Effector memory CD8-positive, alpha-beta T cell (primary cell): ENCODE measurements at regions not wholly inside any gene's neighbourhood (a gene's known extent, or its start where the extent isn't known, plus 50 kb on each side); places are given as distances from the start of the nearest gene placed in this dataset.
"Not testable (repeated sequence)": the region's sequence is repeated elsewhere in the genome, so short reads cannot be mapped to it uniquely, and the experiment has no call there.

ENCODE experiments used
- ATAC-seq: fragments of 150-1000 bp; cut with Tn5 transposase; replicated peaks from 2 replicates; pipeline ENCODE4 v1.10.0; 2021; ENCODE audit warnings: mild to moderate bottlenecking, moderate library complexity
- DNase-seq, 3 experiments: peaks; one replicate each; pipeline ENCODE4 v3.0.0; 2021
- H3K27ac Mint-ChIP-seq, 2 donors: one replicate each; pipeline ENCODE4 v1.8.0; 2022; ENCODE audit warnings: mild to moderate bottlenecking in 2 of 2, mixed read lengths in 2 of 2, moderate library complexity in 2 of 2
- H3K27me3 Mint-ChIP-seq, 2 donors: one replicate each; pipeline ENCODE4 v1.8.0; 2022; ENCODE audit warnings: mixed read lengths in 2 of 2
- H3K36me3 Mint-ChIP-seq: one replicate; pipeline ENCODE4 v1.8.0; 2022; ENCODE audit warnings: mild to moderate bottlenecking, moderate library complexity, mixed read lengths; ENCODE audit not compliant: insufficient read depth
- H3K4me1 Mint-ChIP-seq, 2 donors: one replicate each; pipeline ENCODE4 v1.8.0; 2022; ENCODE audit warnings: low read depth in 2 of 2, mixed read lengths in 2 of 2
- H3K4me3 Mint-ChIP-seq, 2 donors: one replicate each; pipeline ENCODE4 v1.8.0; 2022; ENCODE audit warnings: mild to moderate bottlenecking in 2 of 2, mixed read lengths in 2 of 2, moderate library complexity in 2 of 2
- H3K9me3 Mint-ChIP-seq, 2 donors: one replicate each; pipeline ENCODE4 v1.8.0; 2022; ENCODE audit warnings: mixed read lengths in 2 of 2

- not testable (repeated sequence) for H3K4me1 Mint-ChIP-seq, ATAC-seq
- H3K9me3 Mint-ChIP-seq: peaks cover 15 to 23% of the 10 kb centered on the region in 2 donors
These were observed 107.6 kb upstream of the FOXD4L5 start for GRCh38 chr9:65392611-65393010.

DNA sequence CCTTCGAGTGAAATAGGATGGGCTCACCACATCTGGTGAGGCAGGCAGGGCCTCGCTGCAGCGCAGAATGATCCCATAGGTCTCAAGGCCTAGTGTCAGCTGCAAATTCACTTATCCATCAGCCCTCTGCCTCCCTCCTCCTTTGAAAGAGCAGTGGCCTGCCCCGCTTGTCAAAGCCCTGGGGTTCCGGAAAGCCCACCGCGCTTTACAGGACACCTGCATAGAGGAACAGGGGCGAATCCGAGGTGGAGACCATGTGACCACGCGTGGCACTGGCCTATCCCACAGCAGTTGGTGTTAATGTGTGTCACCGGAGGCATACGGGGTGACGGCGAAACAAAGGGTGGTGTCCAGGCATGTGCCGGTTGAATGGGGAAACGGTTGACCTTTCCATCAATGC is 104.7 kb upstream of the FOXD4L5 start:
- not testable (repeated sequence) for ATAC-seq, H3K27ac Mint-ChIP-seq, H3K4me3 Mint-ChIP-seq, H3K4me1 Mint-ChIP-seq, H3K27me3 Mint-ChIP-seq, H3K36me3 Mint-ChIP-seq
- DNase-seq: peak in 2 of 3 experiments; percentile 18 to 19
- peaks cover 14 to 29% of the 10 kb centered on the region in 2 donors for H3K9me3 Mint-ChIP-seq

More at GRCh38 chr9:65392611-65393010, 107.6 kb upstream of the FOXD4L5 start:
- H3K27me3 Mint-ChIP-seq, DNase-seq, H3K36me3 Mint-ChIP-seq, H3K27ac Mint-ChIP-seq, H3K4me3 Mint-ChIP-seq: not testable (repeated sequence)

DNA sequence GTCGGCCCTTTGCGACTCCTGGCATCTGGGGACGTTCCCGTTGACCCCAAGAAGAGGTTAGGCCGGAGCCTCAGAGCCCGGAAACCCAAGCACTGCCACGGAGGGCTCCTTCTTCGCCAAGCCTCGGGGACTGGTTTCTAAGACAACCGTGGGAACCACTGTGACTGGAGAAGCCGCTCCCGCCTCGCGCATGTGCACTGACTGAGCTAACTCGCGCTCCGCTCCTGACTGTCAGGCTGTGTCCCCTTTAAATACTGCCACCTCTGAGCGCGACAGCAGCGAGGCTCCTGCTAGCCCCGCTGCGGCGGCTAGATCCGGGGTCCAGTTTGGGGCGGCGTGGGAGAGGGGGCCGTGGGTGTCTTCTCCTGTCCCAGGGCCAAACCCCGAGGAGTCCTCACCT is 104.2 kb upstream of the FOXD4L5 start:
- not testable (repeated sequence) for H3K4me1 Mint-ChIP-seq, H3K4me3 Mint-ChIP-seq, ATAC-seq, DNase-seq, H3K27me3 Mint-ChIP-seq, H3K27ac Mint-ChIP-seq, H3K36me3 Mint-ChIP-seq
- H3K9me3 Mint-ChIP-seq: peaks cover 11 to 30% of the 10 kb centered on the region in 2 donors

DNA sequence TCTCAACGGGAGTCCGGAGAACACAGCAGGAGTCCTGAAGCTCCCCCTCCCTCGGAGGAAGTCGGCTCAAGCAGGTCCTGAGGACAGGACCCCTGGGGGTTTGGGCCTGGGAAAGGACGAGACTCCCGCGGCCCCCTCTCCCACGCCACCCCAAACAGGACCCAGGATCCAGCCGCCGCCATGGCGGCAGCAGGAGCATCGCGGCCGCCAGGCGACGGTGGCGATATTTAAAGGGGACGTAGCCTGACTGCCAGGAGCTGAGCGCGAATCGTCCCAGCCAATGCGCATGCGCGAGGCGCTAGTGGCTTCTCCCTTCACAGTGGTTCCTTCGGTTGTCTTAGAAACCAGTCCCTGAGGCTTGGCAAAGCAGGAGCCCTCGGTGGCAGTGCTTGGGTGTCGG is 101.7 kb upstream of the FOXD4L5 start:
- not testable (repeated sequence) for H3K4me1 Mint-ChIP-seq, H3K27ac Mint-ChIP-seq, H3K36me3 Mint-ChIP-seq, H3K27me3 Mint-ChIP-seq
- Mint-ChIP-seq H3K4me3 (peak overlapping the region; percentile 46 to 47), H3K9me3 (peaks cover 14 to 38% of the 10 kb centered on the region in 2 donors)
- ATAC-seq: peak; percentile 58
- DNase-seq: peak; percentile 17 to 56 (median 36)

DNA sequence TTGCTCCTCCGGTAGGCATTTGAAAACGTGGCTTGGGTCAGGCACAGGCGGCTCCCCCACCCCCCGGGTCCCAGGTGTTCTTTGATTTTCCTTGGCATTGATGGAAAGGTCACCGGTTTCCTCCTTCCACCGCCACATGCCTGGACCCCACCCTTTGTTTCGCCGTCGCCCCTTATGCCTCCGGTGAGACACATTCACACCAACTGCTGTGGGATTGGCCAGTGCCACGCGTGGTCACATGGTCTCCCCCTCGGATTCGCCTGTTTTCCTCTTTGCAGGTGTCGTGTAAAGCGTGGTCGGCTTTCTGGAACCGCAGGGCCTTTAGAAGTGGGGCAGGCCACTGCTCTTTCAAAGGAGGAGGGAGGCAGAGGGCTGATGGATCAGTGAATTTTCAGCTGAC is 101.2 kb upstream of the FOXD4L5 start:
- not testable (repeated sequence) for ATAC-seq

GRCh38 chr9:65385655-65386024 is 100.6 kb upstream of the FOXD4L5 start:
- not testable (repeated sequence) for ATAC-seq, H3K27ac Mint-ChIP-seq, H3K4me3 Mint-ChIP-seq, H3K4me1 Mint-ChIP-seq, DNase-seq, H3K27me3 Mint-ChIP-seq, H3K36me3 Mint-ChIP-seq
- peaks cover 9 to 31% of the 10 kb centered on the region in 2 donors for H3K9me3 Mint-ChIP-seq

More for the DNA sequence above, 101.2 kb upstream of the FOXD4L5 start:
- H3K27me3 Mint-ChIP-seq, DNase-seq, H3K4me3 Mint-ChIP-seq, H3K36me3 Mint-ChIP-seq, H3K27ac Mint-ChIP-seq, H3K4me1 Mint-ChIP-seq: not testable (repeated sequence)
- peaks cover 13 to 36% of the 10 kb centered on the region in 2 donors for H3K9me3 Mint-ChIP-seq

- DNase-seq, H3K27me3 Mint-ChIP-seq, H3K4me1 Mint-ChIP-seq, H3K36me3 Mint-ChIP-seq, H3K4me3 Mint-ChIP-seq, ATAC-seq, H3K27ac Mint-ChIP-seq: not testable (repeated sequence)
- H3K9me3 Mint-ChIP-seq: peaks cover 9 to 31% of the 10 kb centered on the region in 2 donors
These were observed 100.0 kb upstream of the FOXD4L5 start for GRCh38 chr9:65384759-65385654.

GRCh38 chr9:65384066-65384465 is 99.1 kb upstream of the FOXD4L5 start:
- H3K9me3 Mint-ChIP-seq: peaks cover 6 to 24% of the 10 kb centered on the region in 2 donors
- not testable (repeated sequence) for H3K27me3 Mint-ChIP-seq, H3K27ac Mint-ChIP-seq, ATAC-seq, DNase-seq, H3K36me3 Mint-ChIP-seq, H3K4me1 Mint-ChIP-seq, H3K4me3 Mint-ChIP-seq

- peaks cover 6 to 24% of the 10 kb centered on the region in 2 donors for H3K9me3 Mint-ChIP-seq
- not testable (repeated sequence) for H3K4me3 Mint-ChIP-seq, H3K36me3 Mint-ChIP-seq, H3K4me1 Mint-ChIP-seq, DNase-seq, H3K27ac Mint-ChIP-seq, H3K27me3 Mint-ChIP-seq, ATAC-seq
These were observed 98.6 kb upstream of the FOXD4L5 start for GRCh38 chr9:65383646-65384045.

DNA sequence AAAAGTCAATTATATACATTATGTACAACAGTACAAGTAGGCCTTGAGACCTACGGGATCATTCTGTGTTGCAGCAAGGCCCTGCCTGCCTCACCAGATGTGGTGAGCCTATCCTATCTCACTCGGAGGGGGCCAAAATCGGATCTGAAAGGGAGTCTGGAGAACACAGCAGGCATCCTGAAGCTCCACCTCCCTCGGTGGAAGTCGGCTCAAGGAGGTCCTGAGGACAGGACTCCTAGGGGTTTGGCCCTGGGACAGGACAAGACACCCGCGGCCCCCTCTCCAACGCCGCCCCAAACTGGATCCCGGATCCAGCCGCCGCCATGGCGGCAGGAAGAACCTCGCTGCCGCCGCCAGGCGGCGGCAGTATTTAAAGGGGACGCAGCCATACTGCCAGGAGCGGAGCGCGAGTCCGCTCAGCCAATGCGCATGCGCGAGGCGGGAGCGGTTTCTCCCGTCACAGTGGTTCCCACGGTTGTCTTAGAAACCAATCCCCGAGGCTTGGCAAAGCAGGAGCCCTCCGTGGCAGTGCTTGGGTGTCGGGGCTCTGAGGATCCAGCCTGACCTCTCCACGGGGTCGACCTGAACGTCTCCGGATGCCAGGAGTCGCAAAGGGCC is 97.8 kb upstream of the FOXD4L5 start:
- peaks cover 6 to 24% of the 10 kb centered on the region in 2 donors for H3K9me3 Mint-ChIP-seq
- not testable (repeated sequence) for ATAC-seq, H3K27ac Mint-ChIP-seq, H3K36me3 Mint-ChIP-seq, H3K4me3 Mint-ChIP-seq, DNase-seq, H3K4me1 Mint-ChIP-seq, H3K27me3 Mint-ChIP-seq
